ENCODE measurements at regions not wholly inside any gene's neighbourhood (a gene's known extent, or its start where the extent isn't known, plus 50 kb on each side); places are given as distances from the start of the nearest gene placed in this dataset.

DNA sequence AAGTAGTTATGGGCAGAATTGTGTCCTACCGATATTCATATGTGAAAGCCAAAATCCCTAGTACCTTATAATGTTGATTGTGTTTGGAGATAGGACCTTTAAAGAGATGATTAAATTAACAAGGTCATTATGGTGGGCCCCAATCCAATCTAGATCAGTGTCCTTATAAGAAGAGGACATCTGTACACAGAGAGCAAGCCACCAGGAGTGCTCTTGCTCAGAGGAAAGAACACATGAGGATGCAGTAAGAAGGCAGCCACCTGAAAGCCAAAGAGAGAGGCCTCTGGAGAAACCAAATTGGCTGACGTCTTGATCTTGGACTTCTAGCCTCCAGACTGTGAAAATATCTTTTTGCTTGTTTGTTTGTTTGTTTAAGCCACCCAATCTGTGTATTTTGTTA, 1290.8 kb upstream of the PABPC4L start:
- TF ChIP-seq, protein P1, sequence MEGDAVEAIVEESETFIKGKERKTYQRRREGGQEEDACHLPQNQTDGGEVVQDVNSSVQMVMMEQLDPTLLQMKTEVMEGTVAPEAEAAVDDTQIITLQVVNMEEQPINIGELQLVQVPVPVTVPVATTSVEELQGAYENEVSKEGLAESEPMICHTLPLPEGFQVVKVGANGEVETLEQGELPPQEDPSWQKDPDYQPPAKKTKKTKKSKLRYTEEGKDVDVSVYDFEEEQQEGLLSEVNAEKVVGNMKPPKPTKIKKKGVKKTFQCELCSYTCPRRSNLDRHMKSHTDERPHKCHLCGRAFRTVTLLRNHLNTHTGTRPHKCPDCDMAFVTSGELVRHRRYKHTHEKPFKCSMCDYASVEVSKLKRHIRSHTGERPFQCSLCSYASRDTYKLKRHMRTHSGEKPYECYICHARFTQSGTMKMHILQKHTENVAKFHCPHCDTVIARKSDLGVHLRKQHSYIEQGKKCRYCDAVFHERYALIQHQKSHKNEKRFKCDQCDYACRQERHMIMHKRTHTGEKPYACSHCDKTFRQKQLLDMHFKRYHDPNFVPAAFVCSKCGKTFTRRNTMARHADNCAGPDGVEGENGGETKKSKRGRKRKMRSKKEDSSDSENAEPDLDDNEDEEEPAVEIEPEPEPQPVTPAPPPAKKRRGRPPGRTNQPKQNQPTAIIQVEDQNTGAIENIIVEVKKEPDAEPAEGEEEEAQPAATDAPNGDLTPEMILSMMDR (IDR thresholded peaks at IDR 0.05), result no peak
- no peak for TF ChIP-seq POLR2A (IDR thresholded peaks at IDR 0.05)
